K562 (cell line): ENCODE measurements at regions not wholly inside any gene's neighbourhood (a gene's known extent, or its start where the extent isn't known, plus 50 kb on each side); places are given as distances from the start of the nearest gene placed in this dataset.

Experiments used
- ATAC-seq: fragments of 200-7000 bp; cut with Tn5 transposase; 3 replicates; pipeline ENCODE4 v1.9.1; 2020; ENCODE audit warnings: moderate library complexity
- BruUV-seq: library from RNA; stranded (reverse); fragments of 400-500 nt; replicated peaks from 2 replicates; lab custom pipeline; 2021; lab: Mats Ljungman, UMichigan
- CTCF ChIA-PET: fragments of 300-600 bp; formaldehyde crosslinking; extraction: SDS; loops from one replicate; lab custom pipeline; 2021; ENCODE audit warnings: low intra/inter-chr PET ratio; lab: Yijun Ruan, JAX
- POLR2A ChIA-PET: fragments of 300-600, 350-650 bp; sonication (Branson Sonifier 250); formaldehyde crosslinking; extraction: SDS; loops from one replicate; lab custom pipeline; 2021; ENCODE audit warnings: antibody characterized with exemption, inconsistent platforms; lab: Yijun Ruan, JAX
- DNase-seq, 4 experiments: peaks; one replicate each; pipeline versions ENCODE4 v3.0.0 to v3.0.0-alpha.2; 2011 to 2018; ENCODE audit warnings: low spot score in 3 of 4, mixed read lengths in 3 of 4; ENCODE audit errors: extremely low read depth in 1 of 4
- FAIRE-seq: peaks from 2 replicates; lab custom pipeline; 2011; peaks lifted over from hg19 to GRCh38; lab: Jason Lieb, UNC
- H2AFZ ChIP-seq: 2 replicates; pipeline ENCODE4 v1.6.0; 2011; ENCODE audit warnings: low read depth, low read length, control low read depth, inconsistent platforms
- H3K27ac ChIP-seq: fragments of 200-600 bp; 3 replicates; pipeline ENCODE4 v1.8.0; 2011; ENCODE audit warnings: low read depth, mild to moderate bottlenecking, control low read depth, inconsistent platforms, low read length, moderate library complexity, mixed read lengths; ENCODE audit errors: extremely low read depth
- H3K27me3 ChIP-seq, 2 experiments: fragments of 300-600 bp in 1 of 2; 2 replicates in 1 of 2; 3 replicates in 1 of 2; pipeline versions ENCODE4 v1.6.0 to v1.8.0; 2011; ENCODE audit warnings: inconsistent platforms in 2 of 2, low read length in 2 of 2, mild to moderate bottlenecking in 1 of 2, mixed read lengths in 1 of 2, moderate library complexity in 1 of 2; ENCODE audit not compliant: control insufficient read depth in 2 of 2, insufficient read depth in 2 of 2
- H3K36me3 ChIP-seq: fragments of 300-600 bp; 3 replicates; pipeline ENCODE4 v1.8.0; 2011; ENCODE audit warnings: mild to moderate bottlenecking, low read length, inconsistent platforms; ENCODE audit not compliant: control insufficient read depth, insufficient read depth
- H3K4me1 ChIP-seq, 2 experiments: fragments of 200-600 bp in 1 of 2; replicated peaks in 1 of 2; 2 replicates in 1 of 2; 3 replicates in 1 of 2; pipeline versions ENCODE4 v1.5.1 to v1.8.0; 2011; ENCODE audit warnings: inconsistent platforms in 2 of 2, low read length in 2 of 2, mild to moderate bottlenecking in 1 of 2, mixed read lengths in 1 of 2, moderate library complexity in 1 of 2; ENCODE audit not compliant: control insufficient read depth in 2 of 2, insufficient read depth in 2 of 2
- H3K4me2 ChIP-seq: 2 replicates; pipeline ENCODE4 v1.6.1; 2011; ENCODE audit warnings: low read length, control low read depth, inconsistent platforms, mixed read lengths; ENCODE audit not compliant: insufficient read depth
- H3K4me3 ChIP-seq: fragments of 200-600 bp; sonication (generic), shearing (Covaris generic); 2 replicates; pipeline ENCODE4 v1.5.1; 2016; ENCODE audit warnings: control low read depth, inconsistent platforms
- H3K79me2 ChIP-seq: fragments of 200-600 bp; 3 replicates; pipeline ENCODE4 v1.8.0; 2011; ENCODE audit warnings: low read length, inconsistent platforms; ENCODE audit not compliant: control insufficient read depth, insufficient read depth
- H3K9ac ChIP-seq, 2 experiments: 2 replicates each; pipeline versions ENCODE4 v1.6.0 to v1.6.1; 2011; ENCODE audit warnings: low read depth in 2 of 2, low read length in 2 of 2, control low read depth in 1 of 2, inconsistent platforms in 1 of 2, mild to moderate bottlenecking in 1 of 2, mixed read lengths in 1 of 2; ENCODE audit not compliant: insufficient read depth in 1 of 2
- H3K9me1 ChIP-seq: one replicate; pipeline ENCODE4 v1.6.0; 2011; ENCODE audit warnings: inconsistent platforms, mild to moderate bottlenecking, low read length, moderate library complexity; ENCODE audit not compliant: control insufficient read depth, insufficient read depth
- H3K9me3 ChIP-seq: replicated peaks from 2 replicates; pipeline ENCODE4 v1.5.1; 2011; ENCODE audit warnings: low read depth, low read length, inconsistent platforms; ENCODE audit not compliant: control insufficient read depth, insufficient read depth
- H4K20me1 ChIP-seq: replicated peaks from 2 replicates; pipeline ENCODE4 v1.6.1; 2011; ENCODE audit warnings: low read length, inconsistent platforms, mixed read lengths; ENCODE audit not compliant: control insufficient read depth, insufficient read depth
- ELF4 ChIP-seq: fragments of 450-650 bp; formaldehyde crosslinking; IDR thresholded peaks from 2 replicates; pipeline ENCODE4 v1.4.0; 2022; ENCODE audit warnings: missing genetic modification characterization
- GABPB2 ChIP-seq: fragments of 250-450 bp; sonication (Bioruptor Pico); conservative IDR thresholded peaks from 2 replicates; pipeline ENCODE4 v1.5.1; 2021; ENCODE audit warnings: mild to moderate bottlenecking
- GTF2A2 ChIP-seq: IDR thresholded peaks from 2 replicates; pipeline ENCODE4 v1.6.1; 2016; ENCODE audit warnings: mild to moderate bottlenecking, missing genetic modification characterization, missing compliant biosample characterization
- KLF13 ChIP-seq: fragments of 450-650 bp; IDR thresholded peaks from 2 replicates; pipeline ENCODE4 v1.6.1; 2016; ENCODE audit warnings: missing genetic modification characterization, low read depth, mild to moderate bottlenecking, missing compliant biosample characterization, moderate library complexity, borderline replicate concordance
- NCOA6 ChIP-seq: fragments of 450-650 bp; IDR thresholded peaks from 2 replicates; pipeline ENCODE4 v1.6.1; 2017; ENCODE audit warnings: mild to moderate bottlenecking
- XRCC4 ChIP-seq: IDR thresholded peaks from one replicate; pipeline ENCODE4 v1.6.1; 2011; ENCODE audit not compliant: insufficient read depth, insufficient read length; ENCODE audit errors: extremely low read depth
- ZNF274 ChIP-seq: IDR thresholded peaks from 2 replicates; pipeline ENCODE4 v1.6.1; 2011; ENCODE audit warnings: low read depth, mild to moderate bottlenecking, low read length, moderate library complexity, borderline replicate concordance
- ZNF696 ChIP-seq: fragments of 250-450 bp; sonication (Bioruptor Pico); conservative IDR thresholded peaks from 2 replicates; pipeline ENCODE4 v1.4.0; 2020; ENCODE audit warnings: mild to moderate bottlenecking, moderate library complexity
- WGBS: fragments of 100-300 bp; shearing (Covaris generic); methylation state at CpG from one replicate; pipeline ENCODE4 v1.1.6; 2016; ENCODE audit warnings: low coverage, mixed read lengths; ENCODE audit not compliant: insufficient coverage; ENCODE audit errors: missing lambda C conversion rate; 5-methylcytosine and 5-hydroxymethylcytosine counted together
- in situ Hi-C: fragments of 300-500 bp; cut with MboI; formaldehyde crosslinking; loops from 4 replicates; pipeline ENCODE4 v1.15.0; 2018; ENCODE audit warnings: inconsistent platforms, mixed read lengths
- intact Hi-C: fragments of 100-400 bp; cut with micrococcal nuclease; formaldehyde crosslinking; loops from 2 replicates; pipeline ENCODE4 v1.14.2; 2022
- TF ChIP-seq, protein P1 (sequence below): fragments of 450-650 bp; formaldehyde crosslinking; IDR thresholded peaks from 2 replicates; pipeline ENCODE4 v1.4.0; 2022; ENCODE audit warnings: missing genetic modification characterization
- TF ChIP-seq, protein P2 (sequence below): fragments of 250-450 bp; sonication (Bioruptor Pico); IDR thresholded peaks from 2 replicates; pipeline ENCODE4 v1.5.0; 2021
- TF ChIP-seq, protein P3 (sequence below): fragments of 450-650 bp; IDR thresholded peaks from 2 replicates; pipeline ENCODE4 v1.6.1; 2016; ENCODE audit warnings: low read depth, mild to moderate bottlenecking, moderate library complexity
- TF ChIP-seq, protein P4 (sequence below): fragments of 200-800 bp; sonication (Bioruptor generic); IDR thresholded peaks from 2 replicates; pipeline ENCODE4 v1.6.1; 2017; ENCODE audit warnings: missing genetic modification characterization, missing compliant biosample characterization
- TF ChIP-seq, protein P5 (sequence below): fragments of 450-650 bp; IDR thresholded peaks from 2 replicates; pipeline ENCODE4 v1.7.1; 2018; ENCODE audit warnings: mild to moderate bottlenecking, low read depth; ENCODE audit not compliant: partially characterized antibody

DNA sequence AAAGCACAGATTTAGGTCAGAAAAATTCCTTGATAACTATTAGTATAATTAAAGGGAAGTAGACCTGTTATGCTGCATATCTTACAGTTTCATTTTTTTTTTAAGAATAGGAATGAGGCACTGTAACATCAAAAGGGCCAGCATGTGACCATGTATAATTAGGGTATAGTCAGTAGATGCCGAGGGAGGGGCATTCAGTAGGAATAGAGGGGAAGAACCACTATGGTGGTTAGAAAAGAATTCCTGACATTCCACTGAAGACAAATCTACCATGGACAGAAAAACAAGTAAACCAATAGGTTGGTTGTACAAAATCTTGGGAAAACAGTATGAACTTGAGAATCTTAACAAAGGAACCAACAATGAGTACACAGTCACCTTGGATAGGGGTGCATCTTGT is 78.4 kb upstream of the CCDC179 start:
- no peak overlapping the region for H3K4me2 ChIP-seq
- H3K4me3 ChIP-seq = no peak overlapping the region
- POLR2A ChIA-PET = no interaction called here
- WGBS = 0% methylated on average over 1 of the region's 1 CpG
- no peak overlapping the region for H3K9ac ChIP-seq
- BruUV-seq = no TSS peak
- intact Hi-C loops (no loop called here), in situ Hi-C loops (no loop called here)
- no peak overlapping the region for H3K27ac ChIP-seq
- no peaks in the 10 kb centered on the region for H3K9me3 ChIP-seq
- no peaks in the 10 kb centered on the region for H3K9me1 ChIP-seq
- no peaks in the 10 kb centered on the region for H4K20me1 ChIP-seq
- no peaks in the 10 kb centered on the region for H3K27me3 ChIP-seq
- H3K79me2 ChIP-seq = no peaks in the 10 kb centered on the region
- DNase-seq (no peak), FAIRE-seq (no peak), ATAC-seq (no peak)
- TF ChIP-seq NCOA6 (no peak), GABPB2 (no peak), XRCC4 (no peak), GTF2A2 (no peak), ZNF696 (CRISPR knock-in tag) (no peak), ZNF274 (no peak), KLF13 (no peak), ELF4 (CRISPR knock-in tag) (no peak)
- TF ChIP-seq, protein P1, sequence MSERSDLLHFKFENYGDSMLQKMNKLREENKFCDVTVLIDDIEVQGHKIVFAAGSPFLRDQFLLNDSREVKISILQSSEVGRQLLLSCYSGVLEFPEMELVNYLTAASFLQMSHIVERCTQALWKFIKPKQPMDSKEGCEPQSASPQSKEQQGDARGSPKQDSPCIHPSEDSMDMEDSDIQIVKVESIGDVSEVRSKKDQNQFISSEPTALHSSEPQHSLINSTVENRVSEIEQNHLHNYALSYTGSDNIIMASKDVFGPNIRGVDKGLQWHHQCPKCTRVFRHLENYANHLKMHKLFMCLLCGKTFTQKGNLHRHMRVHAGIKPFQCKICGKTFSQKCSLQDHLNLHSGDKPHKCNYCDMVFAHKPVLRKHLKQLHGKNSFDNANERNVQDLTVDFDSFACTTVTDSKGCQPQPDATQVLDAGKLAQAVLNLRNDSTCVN = no peak
- TF ChIP-seq, protein P2, sequence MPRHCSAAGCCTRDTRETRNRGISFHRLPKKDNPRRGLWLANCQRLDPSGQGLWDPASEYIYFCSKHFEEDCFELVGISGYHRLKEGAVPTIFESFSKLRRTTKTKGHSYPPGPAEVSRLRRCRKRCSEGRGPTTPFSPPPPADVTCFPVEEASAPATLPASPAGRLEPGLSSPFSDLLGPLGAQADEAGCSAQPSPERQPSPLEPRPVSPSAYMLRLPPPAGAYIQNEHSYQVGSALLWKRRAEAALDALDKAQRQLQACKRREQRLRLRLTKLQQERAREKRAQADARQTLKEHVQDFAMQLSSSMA (CRISPR knock-in tag) = no peak
- TF ChIP-seq, protein P3, sequence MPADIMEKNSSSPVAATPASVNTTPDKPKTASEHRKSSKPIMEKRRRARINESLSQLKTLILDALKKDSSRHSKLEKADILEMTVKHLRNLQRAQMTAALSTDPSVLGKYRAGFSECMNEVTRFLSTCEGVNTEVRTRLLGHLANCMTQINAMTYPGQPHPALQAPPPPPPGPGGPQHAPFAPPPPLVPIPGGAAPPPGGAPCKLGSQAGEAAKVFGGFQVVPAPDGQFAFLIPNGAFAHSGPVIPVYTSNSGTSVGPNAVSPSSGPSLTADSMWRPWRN = no peak
- TF ChIP-seq, protein P4, sequence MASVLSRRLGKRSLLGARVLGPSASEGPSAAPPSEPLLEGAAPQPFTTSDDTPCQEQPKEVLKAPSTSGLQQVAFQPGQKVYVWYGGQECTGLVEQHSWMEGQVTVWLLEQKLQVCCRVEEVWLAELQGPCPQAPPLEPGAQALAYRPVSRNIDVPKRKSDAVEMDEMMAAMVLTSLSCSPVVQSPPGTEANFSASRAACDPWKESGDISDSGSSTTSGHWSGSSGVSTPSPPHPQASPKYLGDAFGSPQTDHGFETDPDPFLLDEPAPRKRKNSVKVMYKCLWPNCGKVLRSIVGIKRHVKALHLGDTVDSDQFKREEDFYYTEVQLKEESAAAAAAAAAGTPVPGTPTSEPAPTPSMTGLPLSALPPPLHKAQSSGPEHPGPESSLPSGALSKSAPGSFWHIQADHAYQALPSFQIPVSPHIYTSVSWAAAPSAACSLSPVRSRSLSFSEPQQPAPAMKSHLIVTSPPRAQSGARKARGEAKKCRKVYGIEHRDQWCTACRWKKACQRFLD (CRISPR knock-in tag) = no peak
- TF ChIP-seq, protein P5, sequence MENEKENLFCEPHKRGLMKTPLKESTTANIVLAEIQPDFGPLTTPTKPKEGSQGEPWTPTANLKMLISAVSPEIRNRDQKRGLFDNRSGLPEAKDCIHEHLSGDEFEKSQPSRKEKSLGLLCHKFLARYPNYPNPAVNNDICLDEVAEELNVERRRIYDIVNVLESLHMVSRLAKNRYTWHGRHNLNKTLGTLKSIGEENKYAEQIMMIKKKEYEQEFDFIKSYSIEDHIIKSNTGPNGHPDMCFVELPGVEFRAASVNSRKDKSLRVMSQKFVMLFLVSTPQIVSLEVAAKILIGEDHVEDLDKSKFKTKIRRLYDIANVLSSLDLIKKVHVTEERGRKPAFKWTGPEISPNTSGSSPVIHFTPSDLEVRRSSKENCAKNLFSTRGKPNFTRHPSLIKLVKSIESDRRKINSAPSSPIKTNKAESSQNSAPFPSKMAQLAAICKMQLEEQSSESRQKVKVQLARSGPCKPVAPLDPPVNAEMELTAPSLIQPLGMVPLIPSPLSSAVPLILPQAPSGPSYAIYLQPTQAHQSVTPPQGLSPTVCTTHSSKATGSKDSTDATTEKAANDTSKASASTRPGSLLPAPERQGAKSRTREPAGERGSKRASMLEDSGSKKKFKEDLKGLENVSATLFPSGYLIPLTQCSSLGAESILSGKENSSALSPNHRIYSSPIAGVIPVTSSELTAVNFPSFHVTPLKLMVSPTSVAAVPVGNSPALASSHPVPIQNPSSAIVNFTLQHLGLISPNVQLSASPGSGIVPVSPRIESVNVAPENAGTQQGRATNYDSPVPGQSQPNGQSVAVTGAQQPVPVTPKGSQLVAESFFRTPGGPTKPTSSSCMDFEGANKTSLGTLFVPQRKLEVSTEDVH = no peak
- no peak overlapping the region for H2AFZ ChIP-seq
- H3K4me1 ChIP-seq = no peaks in the 10 kb centered on the region
- CTCF ChIA-PET = no interaction called here
- H3K36me3 ChIP-seq = no peaks in the 10 kb centered on the region
